K562 (cell line): ENCODE measurements at regions not wholly inside any gene's neighbourhood (a gene's known extent, or its start where the extent isn't known, plus 50 kb on each side); places are given as distances from the start of the nearest gene placed in this dataset.

Experiments
- ATAC-seq: fragments of 200-7000 bp; cut with Tn5 transposase; 3 replicates; pipeline ENCODE4 v1.9.1; 2020; ENCODE audit warnings: moderate library complexity
- BruUV-seq: library from RNA; stranded (reverse); fragments of 400-500 nt; replicated peaks from 2 replicates; lab custom pipeline; 2021; lab: Mats Ljungman, UMichigan
- CTCF ChIA-PET: fragments of 300-600 bp; formaldehyde crosslinking; extraction: SDS; loops from one replicate; lab custom pipeline; 2021; ENCODE audit warnings: low intra/inter-chr PET ratio; lab: Yijun Ruan, JAX
- POLR2A ChIA-PET: fragments of 300-600, 350-650 bp; sonication (Branson Sonifier 250); formaldehyde crosslinking; extraction: SDS; loops from one replicate; lab custom pipeline; 2021; ENCODE audit warnings: antibody characterized with exemption, inconsistent platforms; lab: Yijun Ruan, JAX
- DNase-seq, 4 experiments: peaks; one replicate each; pipeline versions ENCODE4 v3.0.0 to v3.0.0-alpha.2; 2011 to 2018; ENCODE audit warnings: low spot score in 3 of 4, mixed read lengths in 3 of 4; ENCODE audit errors: extremely low read depth in 1 of 4
- FAIRE-seq: peaks from 2 replicates; lab custom pipeline; 2011; peaks lifted over from hg19 to GRCh38; lab: Jason Lieb, UNC
- H2AFZ ChIP-seq: 2 replicates; pipeline ENCODE4 v1.6.0; 2011; ENCODE audit warnings: low read depth, low read length, control low read depth, inconsistent platforms
- H3K27ac ChIP-seq: fragments of 200-600 bp; 3 replicates; pipeline ENCODE4 v1.8.0; 2011; ENCODE audit warnings: low read depth, mild to moderate bottlenecking, control low read depth, inconsistent platforms, low read length, moderate library complexity, mixed read lengths; ENCODE audit errors: extremely low read depth
- H3K27me3 ChIP-seq, 2 experiments: fragments of 300-600 bp in 1 of 2; 2 replicates in 1 of 2; 3 replicates in 1 of 2; pipeline versions ENCODE4 v1.6.0 to v1.8.0; 2011; ENCODE audit warnings: inconsistent platforms in 2 of 2, low read length in 2 of 2, mild to moderate bottlenecking in 1 of 2, mixed read lengths in 1 of 2, moderate library complexity in 1 of 2; ENCODE audit not compliant: control insufficient read depth in 2 of 2, insufficient read depth in 2 of 2
- H3K36me3 ChIP-seq: fragments of 300-600 bp; 3 replicates; pipeline ENCODE4 v1.8.0; 2011; ENCODE audit warnings: mild to moderate bottlenecking, low read length, inconsistent platforms; ENCODE audit not compliant: control insufficient read depth, insufficient read depth
- H3K4me1 ChIP-seq, 2 experiments: fragments of 200-600 bp in 1 of 2; replicated peaks in 1 of 2; 2 replicates in 1 of 2; 3 replicates in 1 of 2; pipeline versions ENCODE4 v1.5.1 to v1.8.0; 2011; ENCODE audit warnings: inconsistent platforms in 2 of 2, low read length in 2 of 2, mild to moderate bottlenecking in 1 of 2, mixed read lengths in 1 of 2, moderate library complexity in 1 of 2; ENCODE audit not compliant: control insufficient read depth in 2 of 2, insufficient read depth in 2 of 2
- H3K4me2 ChIP-seq: 2 replicates; pipeline ENCODE4 v1.6.1; 2011; ENCODE audit warnings: low read length, control low read depth, inconsistent platforms, mixed read lengths; ENCODE audit not compliant: insufficient read depth
- H3K4me3 ChIP-seq: fragments of 200-600 bp; sonication (generic), shearing (Covaris generic); 2 replicates; pipeline ENCODE4 v1.5.1; 2016; ENCODE audit warnings: control low read depth, inconsistent platforms
- H3K79me2 ChIP-seq: fragments of 200-600 bp; 3 replicates; pipeline ENCODE4 v1.8.0; 2011; ENCODE audit warnings: low read length, inconsistent platforms; ENCODE audit not compliant: control insufficient read depth, insufficient read depth
- H3K9ac ChIP-seq, 2 experiments: 2 replicates each; pipeline versions ENCODE4 v1.6.0 to v1.6.1; 2011; ENCODE audit warnings: low read depth in 2 of 2, low read length in 2 of 2, control low read depth in 1 of 2, inconsistent platforms in 1 of 2, mild to moderate bottlenecking in 1 of 2, mixed read lengths in 1 of 2; ENCODE audit not compliant: insufficient read depth in 1 of 2
- H3K9me1 ChIP-seq: one replicate; pipeline ENCODE4 v1.6.0; 2011; ENCODE audit warnings: inconsistent platforms, mild to moderate bottlenecking, low read length, moderate library complexity; ENCODE audit not compliant: control insufficient read depth, insufficient read depth
- H3K9me3 ChIP-seq: replicated peaks from 2 replicates; pipeline ENCODE4 v1.5.1; 2011; ENCODE audit warnings: low read depth, low read length, inconsistent platforms; ENCODE audit not compliant: control insufficient read depth, insufficient read depth
- H4K20me1 ChIP-seq: replicated peaks from 2 replicates; pipeline ENCODE4 v1.6.1; 2011; ENCODE audit warnings: low read length, inconsistent platforms, mixed read lengths; ENCODE audit not compliant: control insufficient read depth, insufficient read depth
- CTBP1 ChIP-seq: fragments of 450-650 bp; IDR thresholded peaks from 2 replicates; pipeline ENCODE4 v1.6.1; 2016; ENCODE audit warnings: borderline replicate concordance
- ILK ChIP-seq: fragments of 450-650 bp; IDR thresholded peaks from 2 replicates; pipeline ENCODE4 v1.6.1; 2016; ENCODE audit warnings: missing genetic modification characterization, low read depth, mild to moderate bottlenecking, missing compliant biosample characterization, moderate library complexity, borderline replicate concordance
- MYNN ChIP-seq, 2 experiments: sonication (generic); formaldehyde crosslinking in 1 of 2; IDR thresholded peaks; 2 replicates each; pipeline versions ENCODE4 v1.5.0 to v1.6.1; 2016 to 2020; ENCODE audit warnings: antibody characterized with exemption in 1 of 2, missing genetic modification reagents in 1 of 2
- NCOA1 ChIP-seq: fragments of 450-650 bp; IDR thresholded peaks from 2 replicates; pipeline ENCODE4 v1.6.1; 2016; ENCODE audit warnings: low read depth
- PKNOX1 ChIP-seq: fragments of 450-650 bp; IDR thresholded peaks from 2 replicates; pipeline ENCODE4 v1.6.1; 2016
- POLR2A ChIP-seq: fragments of 450-650 bp; conservative IDR thresholded peaks from 2 replicates; pipeline ENCODE4 v1.6.1; 2016
- PTTG1 ChIP-seq: fragments of 450-650 bp; IDR thresholded peaks from 2 replicates; pipeline ENCODE4 v1.6.1; 2016; ENCODE audit warnings: low read depth, mild to moderate bottlenecking, missing genetic modification characterization, missing compliant biosample characterization
- RBFOX2 ChIP-seq: fragments of 200-400 bp; formaldehyde crosslinking; IDR thresholded peaks from 2 replicates; pipeline ENCODE4 v1.6.1; 2017; ENCODE audit warnings: low read depth, mild to moderate bottlenecking, low read length, moderate library complexity
- RBM17 ChIP-seq: fragments of 200-400 bp; formaldehyde crosslinking; IDR thresholded peaks from 2 replicates; pipeline ENCODE4 v1.6.1; 2017; ENCODE audit warnings: low read depth, mild to moderate bottlenecking, low read length, borderline replicate concordance
- SMARCB1 ChIP-seq: IDR thresholded peaks from 2 replicates; pipeline ENCODE4 v1.6.1; 2011; ENCODE audit warnings: improper control_type of control experiment, low read depth; ENCODE audit not compliant: insufficient read length
- STAG1 ChIP-seq: sonication (generic); formaldehyde crosslinking; IDR thresholded peaks from 2 replicates; pipeline ENCODE4 v1.5.0; 2020; ENCODE audit warnings: missing genetic modification reagents, borderline replicate concordance
- STAT5B ChIP-seq: fragments of 250-450 bp; sonication (Bioruptor Pico); IDR thresholded peaks from 2 replicates; pipeline ENCODE4 v1.8.0; 2021; ENCODE audit warnings: mild to moderate bottlenecking, inconsistent platforms
- XRCC5 ChIP-seq: fragments of 200-400 bp; formaldehyde crosslinking; IDR thresholded peaks from 2 replicates; pipeline ENCODE4 v1.6.1; 2017; ENCODE audit warnings: low read depth, mild to moderate bottlenecking, low read length
- ZBTB49 ChIP-seq: sonication (generic); formaldehyde crosslinking; IDR thresholded peaks from 2 replicates; pipeline ENCODE4 v1.8.0; 2022; ENCODE audit warnings: missing genetic modification reagents, mild to moderate bottlenecking, borderline replicate concordance
- ZNF232 ChIP-seq: sonication (generic); formaldehyde crosslinking; IDR thresholded peaks from 2 replicates; pipeline ENCODE4 v1.8.0; 2022; ENCODE audit warnings: mild to moderate bottlenecking, missing genetic modification reagents
- ZNF785 ChIP-seq: fragments of 250-450 bp; sonication (Bioruptor Pico); IDR thresholded peaks from 2 replicates; pipeline ENCODE4 v1.4.0; 2020; ENCODE audit warnings: mild to moderate bottlenecking
- whole genome bisulfite sequencing: fragments of 100-300 bp; shearing (Covaris generic); methylation state at CpG from one replicate; pipeline ENCODE4 v1.1.6; 2016; ENCODE audit warnings: low coverage, mixed read lengths; ENCODE audit not compliant: insufficient coverage; ENCODE audit errors: missing lambda C conversion rate; 5-methylcytosine and 5-hydroxymethylcytosine counted together
- in situ Hi-C: fragments of 300-500 bp; cut with MboI; formaldehyde crosslinking; loops from 4 replicates; pipeline ENCODE4 v1.15.0; 2018; ENCODE audit warnings: inconsistent platforms, mixed read lengths
- intact Hi-C: fragments of 100-400 bp; cut with micrococcal nuclease; formaldehyde crosslinking; loops from 2 replicates; pipeline ENCODE4 v1.14.2; 2022
- TF ChIP-seq, protein P1 (sequence below): fragments of 450-650 bp; IDR thresholded peaks from 2 replicates; pipeline ENCODE4 v1.6.1; 2016; ENCODE audit warnings: antibody characterized with exemption
- TF ChIP-seq, protein P2 (sequence below): fragments of 250-450 bp; sonication (Bioruptor Pico); IDR thresholded peaks from 2 replicates; pipeline ENCODE4 v1.8.0; 2022; ENCODE audit warnings: inconsistent platforms, mild to moderate bottlenecking, moderate library complexity, borderline replicate concordance

DNA sequence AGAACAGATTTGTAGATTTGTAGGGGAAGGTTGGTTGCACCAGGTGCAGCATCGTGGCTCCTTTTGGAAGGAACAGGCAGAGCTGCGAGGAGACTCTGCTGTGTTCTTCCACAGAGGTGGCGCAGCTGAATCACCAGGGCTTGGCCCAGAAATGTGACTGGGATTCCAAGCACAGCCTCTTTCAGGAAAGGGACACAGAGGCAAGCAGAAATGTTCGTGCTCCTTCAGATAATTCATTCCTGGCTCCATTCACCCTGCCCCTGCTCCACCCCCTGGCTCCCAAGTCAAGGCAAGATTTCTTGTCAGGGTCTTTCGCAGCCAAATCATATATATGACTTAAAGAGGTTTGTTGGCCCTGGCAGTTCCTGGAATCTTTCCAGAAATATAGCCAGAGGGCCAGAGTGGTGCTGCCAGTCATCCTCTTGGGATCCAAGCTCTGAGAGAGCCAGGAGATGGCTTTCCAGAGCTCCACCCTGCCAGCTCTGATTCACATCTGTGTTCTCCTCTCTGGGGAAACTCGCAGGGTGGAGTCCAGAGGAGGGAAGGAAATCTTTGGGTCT, 203.9 kb upstream of the TANK start:
- Histone ChIP-seq H4K20me1 (no peaks in the 10 kb centered on the region), H3K36me3 (no peaks in the 10 kb centered on the region), H3K9ac (no peak overlapping the region), H3K9me1 (no peaks in the 10 kb centered on the region), H3K27ac (no peak overlapping the region), H3K79me2 (no peaks in the 10 kb centered on the region), H2AFZ (no peak overlapping the region), H3K27me3 (no peaks in the 10 kb centered on the region), H3K4me3 (no peak overlapping the region), H3K9me3 (no peaks in the 10 kb centered on the region), H3K4me1 (no peaks in the 10 kb centered on the region), H3K4me2 (no peak overlapping the region)
- CTCF ChIA-PET, result no interaction called here
- DNase-seq (no peak), FAIRE-seq (no peak), ATAC-seq (no peak)
- TF ChIP-seq NCOA1, result no peak
- no peak for TF ChIP-seq ZNF785 (CRISPR knock-in tag)
- TF ChIP-seq ZBTB49 (CRISPR knock-in tag), result no peak
- TF ChIP-seq, protein P1, sequence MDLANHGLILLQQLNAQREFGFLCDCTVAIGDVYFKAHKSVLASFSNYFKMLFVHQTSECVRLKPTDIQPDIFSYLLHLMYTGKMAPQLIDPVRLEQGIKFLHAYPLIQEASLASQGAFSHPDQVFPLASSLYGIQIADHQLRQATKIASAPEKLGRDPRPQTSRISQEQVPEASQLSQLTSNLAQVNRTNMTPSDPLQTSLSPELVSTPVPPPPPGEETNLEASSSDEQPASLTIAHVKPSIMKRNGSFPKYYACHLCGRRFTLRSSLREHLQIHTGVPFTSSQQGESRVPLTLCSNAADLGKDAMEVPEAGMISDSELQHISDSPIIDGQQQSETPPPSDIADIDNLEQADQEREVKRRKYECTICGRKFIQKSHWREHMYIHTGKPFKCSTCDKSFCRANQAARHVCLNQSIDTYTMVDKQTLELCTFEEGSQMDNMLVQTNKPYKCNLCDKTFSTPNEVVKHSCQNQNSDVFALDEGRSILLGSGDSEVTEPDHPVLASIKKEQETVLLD, result no peak
- TF ChIP-seq XRCC5, result no peak
- TF ChIP-seq RBM17, result no peak
- no peak for TF ChIP-seq PTTG1 (tag)
- no peak for TF ChIP-seq CTBP1
- TF ChIP-seq POLR2A, result no peak
- no peak for TF ChIP-seq SMARCB1
- no peak for TF ChIP-seq STAT5B
- TF ChIP-seq STAG1, result no peak
- TF ChIP-seq RBFOX2, result no peak
- TF ChIP-seq ILK, result no peak
- TF ChIP-seq PKNOX1, result no peak
- TF ChIP-seq ZNF232 (CRISPR knock-in tag), result no peak
- no peak for TF ChIP-seq MYNN (IDR thresholded peaks at IDR 0.05)
- no peak for TF ChIP-seq MYNN (CRISPR knock-in tag; IDR thresholded peaks at IDR 0.05)
- TF ChIP-seq, protein P2, sequence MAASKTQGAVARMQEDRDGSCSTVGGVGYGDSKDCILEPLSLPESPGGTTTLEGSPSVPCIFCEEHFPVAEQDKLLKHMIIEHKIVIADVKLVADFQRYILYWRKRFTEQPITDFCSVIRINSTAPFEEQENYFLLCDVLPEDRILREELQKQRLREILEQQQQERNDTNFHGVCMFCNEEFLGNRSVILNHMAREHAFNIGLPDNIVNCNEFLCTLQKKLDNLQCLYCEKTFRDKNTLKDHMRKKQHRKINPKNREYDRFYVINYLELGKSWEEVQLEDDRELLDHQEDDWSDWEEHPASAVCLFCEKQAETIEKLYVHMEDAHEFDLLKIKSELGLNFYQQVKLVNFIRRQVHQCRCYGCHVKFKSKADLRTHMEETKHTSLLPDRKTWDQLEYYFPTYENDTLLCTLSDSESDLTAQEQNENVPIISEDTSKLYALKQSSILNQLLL, result no peak
- POLR2A ChIA-PET, result no interaction called here
- intact Hi-C loops (no loop called here), in situ Hi-C loops (no loop called here)
- 0% methylated on average over 6 of the region's 6 CpGs for WGBS
- BruUV-seq, result no TSS peak
